GM18870 (cell line): ENCODE measurements at regions not wholly inside any gene's neighbourhood (a gene's known extent, or its start where the extent isn't known, plus 50 kb on each side); places are given as distances from the start of the nearest gene placed in this dataset.
A peak's percentile ranks its signal among the peaks of the same experiment; 100 is the strongest.
"Not testable (repeated sequence)": the region's sequence is repeated elsewhere in the genome, so short reads cannot be mapped to it uniquely, and the experiment has no call there.

Source experiments
- ATAC-seq: cut with Tn5 transposase; IDR thresholded peaks from one replicate; pipeline ENCODE4 v1.9.1; 2021; ENCODE audit warnings: moderate library complexity; ENCODE audit not compliant: unreplicated experiment

DNA sequence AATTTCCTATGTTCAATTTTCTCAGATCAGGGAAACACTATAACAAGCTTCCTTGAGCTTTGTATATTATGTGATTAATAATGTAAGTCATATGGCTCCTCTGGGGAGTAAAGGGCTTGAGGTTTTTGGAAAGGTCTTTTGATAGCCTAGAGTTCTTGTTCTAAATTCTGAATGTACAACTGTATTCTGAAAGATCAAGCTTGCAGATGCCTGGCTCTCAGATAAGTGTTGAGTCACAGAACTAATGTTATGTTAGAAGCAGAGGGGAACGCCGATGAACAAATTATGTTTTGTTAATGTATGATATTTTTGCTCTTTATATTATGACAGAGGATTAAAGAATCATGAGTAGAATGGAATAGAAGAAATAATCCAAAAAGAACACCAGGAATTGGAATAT is 170.1 kb downstream of the RPRM start:
- ATAC-seq, result no peak

DNA sequence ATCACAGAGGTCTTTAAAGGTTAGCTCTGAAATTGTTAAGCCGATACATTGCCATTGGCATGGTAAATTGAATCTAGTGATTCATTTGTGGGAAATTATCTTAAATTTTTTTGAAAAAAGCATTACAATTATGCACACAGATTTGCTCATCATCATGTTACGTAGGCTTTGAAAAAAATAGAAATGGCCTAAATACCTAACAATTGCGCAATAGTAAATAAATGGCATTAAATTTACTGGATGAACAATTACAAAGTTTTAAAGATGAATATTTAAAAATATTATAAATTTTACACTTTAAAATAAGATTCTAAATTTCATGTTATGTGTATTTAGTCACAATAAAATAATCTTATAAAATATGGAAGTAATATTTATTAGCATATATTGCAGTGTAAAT is 171.3 kb downstream of the RPRM start:
- no peak for ATAC-seq

DNA sequence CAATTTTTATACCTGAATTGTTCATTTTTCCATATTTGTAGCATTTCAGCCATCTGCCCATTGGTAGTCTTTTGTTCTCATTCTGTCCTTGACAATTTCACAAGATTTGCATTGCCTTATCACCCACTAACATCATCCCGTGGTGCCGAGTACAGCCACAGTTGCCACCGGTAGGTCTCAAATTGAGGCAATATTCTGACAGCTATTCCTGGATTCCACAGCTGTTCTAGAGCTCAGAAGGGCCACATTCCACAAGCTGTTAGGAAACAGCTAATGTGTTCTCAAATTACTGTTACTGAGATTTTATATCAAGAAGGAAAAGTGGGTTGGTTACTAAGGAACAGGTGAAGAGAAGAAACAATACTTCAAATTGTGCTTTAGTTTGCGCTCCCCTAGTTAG is 178.8 kb downstream of the RPRM start:
- ATAC-seq, result no peak

DNA sequence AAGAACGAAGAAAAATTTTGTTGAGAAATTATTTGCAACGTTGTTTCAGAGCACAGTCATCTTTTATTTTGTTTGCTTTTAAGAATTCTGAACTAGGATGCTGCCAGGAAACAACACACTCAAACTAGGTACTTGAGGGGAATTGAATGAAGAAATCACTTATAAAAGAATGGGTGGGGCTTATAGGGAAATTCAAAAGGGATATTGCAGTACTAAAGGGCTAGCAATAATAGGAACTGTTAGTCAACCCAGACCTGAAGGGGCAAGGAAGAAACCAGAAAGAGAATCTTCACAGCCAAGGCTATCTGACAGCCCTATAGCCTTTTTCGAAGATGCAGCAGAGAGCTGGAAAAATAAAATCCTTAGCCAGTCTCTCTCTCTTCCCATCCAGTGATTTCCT is 179.3 kb downstream of the RPRM start:
- no peak for ATAC-seq

GRCh38 chr2:153294199-153294786 is 184.3 kb downstream of the RPRM start:
- no peak for ATAC-seq

GRCh38 chr2:153291718-153292117 is 186.8 kb downstream of the RPRM start:
- no peak for ATAC-seq

DNA sequence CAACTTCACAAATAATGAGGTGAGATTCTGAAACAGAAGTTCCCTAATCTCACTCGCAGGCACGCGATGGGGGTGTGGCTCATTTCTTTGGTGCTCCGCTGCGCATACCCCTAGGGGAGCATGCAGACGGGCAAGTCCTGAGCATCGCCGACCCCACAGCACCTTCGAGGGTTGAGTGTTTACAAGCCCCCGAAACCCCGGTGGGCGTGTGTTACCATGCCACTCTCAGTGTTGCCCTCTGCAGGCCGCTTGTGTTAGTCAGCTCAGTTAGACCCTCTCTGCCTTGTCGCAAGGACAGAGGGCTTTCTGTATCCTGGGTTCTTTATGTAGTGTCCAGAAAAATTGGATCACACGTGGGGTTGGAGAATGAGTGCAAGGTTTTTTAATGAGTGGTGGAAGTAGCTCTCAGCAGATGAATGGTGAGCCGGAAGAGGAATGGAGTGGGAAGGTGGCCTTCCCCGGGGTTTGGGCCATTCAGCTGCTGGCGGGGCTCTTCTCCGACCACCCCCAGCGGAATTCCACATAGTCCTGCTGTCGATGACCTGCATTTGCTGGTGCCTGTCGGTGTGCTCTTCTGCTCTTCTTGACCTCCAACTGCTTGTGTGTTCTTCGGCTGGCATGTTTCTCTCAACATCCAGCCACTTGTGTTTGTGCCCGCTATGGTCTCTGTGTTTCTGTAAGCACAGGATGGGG is 191.3 kb downstream of the RPRM start:
- no peak for ATAC-seq

DNA sequence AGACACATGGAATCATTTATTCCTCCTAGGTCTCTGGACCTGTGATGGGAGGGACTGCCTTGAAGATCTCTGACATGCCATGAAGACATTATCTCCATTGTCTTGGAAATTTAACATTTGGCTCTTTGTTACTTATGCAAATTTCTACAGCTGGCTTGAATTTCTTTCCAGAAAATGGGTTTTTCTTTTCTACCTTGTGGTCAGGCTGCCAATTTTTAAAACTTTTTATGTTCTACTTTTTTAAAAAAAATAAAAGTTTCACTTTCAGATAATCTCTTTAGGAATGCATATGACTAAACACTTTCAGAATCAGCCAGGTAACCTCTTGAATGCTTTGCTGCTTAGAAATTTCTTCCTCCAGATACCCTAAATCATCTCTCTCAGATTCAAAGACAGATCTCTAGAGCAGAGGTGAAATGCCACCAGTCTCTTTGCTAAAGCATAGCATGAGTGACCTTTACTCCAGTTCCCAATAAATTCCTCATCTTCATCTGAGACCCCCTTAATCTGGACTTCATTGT is 209.6 kb downstream of the RPRM start:
- ATAC-seq, result no peak

GRCh38 chr2:153256876-153257275 is 221.7 kb downstream of the RPRM start:
- ATAC-seq, result not testable (repeated sequence)

DNA sequence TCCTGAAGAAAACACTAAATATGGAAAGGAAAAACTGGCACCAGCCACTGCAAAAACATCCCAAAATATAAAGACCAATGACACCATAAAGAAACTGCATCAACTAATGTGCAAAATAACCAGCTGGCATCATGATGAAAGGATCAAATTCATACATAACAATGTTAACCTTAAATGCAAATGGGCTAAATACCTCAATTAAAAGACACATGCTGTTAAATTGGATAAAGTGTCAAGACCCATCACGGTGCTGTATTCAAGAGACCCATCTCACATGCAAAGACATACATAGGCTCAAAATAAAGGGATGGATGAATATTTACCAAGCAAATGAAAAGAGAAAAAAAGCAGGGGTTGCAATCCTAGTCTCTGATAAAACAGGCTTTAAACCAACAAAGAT is 231.9 kb downstream of the RPRM start:
- not testable (repeated sequence) for ATAC-seq

DNA sequence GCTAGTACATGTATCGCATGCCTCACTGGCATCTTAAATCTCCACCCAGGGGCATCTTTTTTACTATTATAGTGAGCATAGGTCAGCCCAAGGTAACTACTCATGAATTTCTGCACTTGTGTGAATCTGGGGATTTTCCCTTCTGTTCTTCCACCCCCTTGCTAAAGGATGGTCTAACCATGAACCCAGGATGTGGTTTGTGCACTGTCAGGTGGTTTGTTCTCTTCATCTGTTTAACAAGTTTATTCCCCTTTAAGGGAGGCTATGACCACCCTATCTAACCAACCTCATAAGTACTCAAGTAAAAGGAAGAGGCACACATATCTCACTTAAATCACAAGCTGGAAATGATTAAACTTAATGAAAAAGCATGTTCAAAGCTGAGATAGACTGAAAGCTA is 243.0 kb downstream of the RPRM start:
- peak; percentile 93 for ATAC-seq

DNA sequence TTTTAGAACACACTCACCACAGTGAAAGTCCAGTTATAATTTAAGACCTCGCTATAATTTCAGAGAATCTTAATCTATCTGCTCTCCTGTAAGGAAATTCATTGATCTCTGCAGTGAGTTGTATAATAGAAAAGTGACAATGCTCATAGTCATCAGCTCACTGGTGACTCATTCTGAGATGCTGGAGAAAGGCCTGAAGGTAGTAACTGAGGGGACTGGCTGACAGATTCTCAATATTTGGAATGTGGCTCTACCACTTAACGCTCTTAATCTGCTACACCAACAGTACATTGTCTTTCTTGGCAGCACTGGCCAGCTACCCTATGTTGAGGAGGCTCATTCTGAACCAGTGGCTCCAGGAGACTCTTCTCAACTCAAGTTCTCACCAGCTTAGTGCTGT is 246.1 kb downstream of the RPRM start:
- peak; percentile 37 for ATAC-seq

DNA sequence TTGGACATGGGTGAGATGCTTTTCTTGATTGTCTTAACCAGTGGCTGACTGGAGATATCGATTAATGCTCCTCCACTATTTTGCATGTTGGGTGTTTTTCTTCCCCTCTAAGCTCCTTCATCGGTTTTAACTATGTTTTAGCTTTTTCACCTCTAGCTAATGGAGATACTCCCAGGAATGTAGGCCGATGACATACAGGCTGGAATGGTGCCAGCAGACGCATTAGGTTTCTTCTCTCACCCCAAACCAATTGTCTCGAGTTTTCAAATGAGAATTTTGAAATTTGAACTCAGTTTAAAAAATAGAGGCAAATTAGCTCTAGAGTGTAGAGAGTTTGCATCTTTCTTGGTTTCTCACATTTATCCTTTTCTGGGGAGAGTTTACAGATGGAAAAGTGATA is 247.6 kb downstream of the RPRM start:
- ATAC-seq, result no peak

GRCh38 chr2:153228904-153229303 is 249.7 kb downstream of the RPRM start:
- no peak for ATAC-seq

DNA sequence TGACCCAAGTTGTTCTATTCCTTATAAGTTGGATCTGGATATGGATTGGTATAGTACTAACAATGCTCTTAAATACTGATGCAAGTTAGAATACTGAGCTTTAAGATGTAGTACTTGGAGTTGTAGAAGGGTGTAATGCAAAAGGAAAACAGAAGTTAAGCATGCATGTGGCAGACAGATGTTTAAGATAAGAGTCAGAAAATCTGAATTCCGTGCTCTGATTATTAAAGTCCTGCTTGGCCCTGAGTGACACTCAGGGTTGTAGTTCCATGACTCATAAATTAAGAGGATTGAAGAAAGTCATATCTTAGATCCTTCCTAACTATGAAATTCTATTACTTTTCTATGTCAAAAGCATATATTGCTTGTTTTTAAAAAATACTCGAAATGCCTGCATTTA is 250.6 kb downstream of the RPRM start:
- ATAC-seq, result no peak

DNA sequence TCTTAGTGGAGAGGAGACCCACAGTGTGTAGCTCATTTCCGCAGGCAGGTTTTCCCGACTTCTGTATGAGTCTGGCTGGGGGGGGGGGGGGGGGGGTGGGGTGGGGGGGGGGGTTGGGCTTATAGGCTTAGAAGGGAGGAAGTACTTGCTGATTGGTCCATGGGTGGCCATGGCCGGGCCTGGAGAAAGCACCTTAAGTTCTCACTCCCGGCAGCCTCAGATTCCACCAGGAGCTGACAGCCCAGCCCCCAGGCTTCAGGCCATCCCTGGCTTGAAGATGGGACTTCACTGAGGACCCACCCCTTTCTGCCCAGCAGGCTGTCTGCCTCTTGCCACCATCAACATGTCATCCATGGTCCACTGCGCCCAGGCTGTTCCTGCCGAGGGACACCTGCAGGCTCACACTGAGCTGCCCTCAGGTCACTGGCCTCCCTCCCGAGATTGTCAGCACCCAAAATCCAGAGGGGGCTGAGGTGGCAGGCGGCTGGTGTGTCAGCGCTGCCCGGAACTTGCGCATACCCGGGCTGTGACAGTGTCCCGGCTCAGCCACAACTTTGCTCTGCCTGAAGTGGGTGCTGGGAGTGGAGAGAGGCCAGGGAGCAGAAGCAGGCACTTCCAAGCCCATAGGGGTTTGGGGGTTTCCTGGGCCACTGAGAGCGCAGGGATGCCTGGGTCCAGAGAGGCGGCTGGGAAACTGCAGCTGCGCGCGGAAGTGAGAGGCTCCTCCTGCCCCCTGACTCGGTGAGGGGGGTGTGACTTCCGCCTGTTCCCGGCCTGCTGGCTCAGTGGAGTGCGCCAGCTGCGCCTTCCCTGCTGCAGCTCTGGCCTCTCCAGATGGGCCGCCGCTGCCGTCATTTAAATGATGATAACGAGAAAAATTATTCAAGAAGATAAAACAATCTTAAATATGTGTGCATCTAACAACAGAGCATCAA is 256.1 kb downstream of the RPRM start:
- no peak for ATAC-seq

DNA sequence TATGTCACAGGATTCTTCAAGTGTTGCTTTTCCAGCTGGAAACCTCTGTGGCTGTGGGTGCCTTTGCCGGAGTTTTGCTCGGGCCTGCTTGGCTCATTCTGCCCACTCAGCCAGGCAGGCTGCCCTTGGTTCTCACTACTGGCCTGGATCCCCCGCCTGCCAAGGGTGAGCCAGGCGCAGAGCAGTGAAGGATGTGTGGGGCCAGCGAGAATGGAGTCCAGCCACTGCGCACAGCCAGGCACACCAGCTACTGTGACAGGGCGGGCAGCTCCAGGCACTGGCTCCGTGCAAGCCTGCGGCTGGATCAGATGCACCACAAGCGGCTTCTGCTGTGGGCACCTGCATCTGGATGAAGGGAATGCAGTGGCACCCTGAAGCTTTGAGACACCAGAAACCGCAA is 257.1 kb downstream of the RPRM start:
- ATAC-seq, result no peak

GRCh38 chr2:153221087-153221486 is 257.5 kb downstream of the RPRM start:
- no peak for ATAC-seq

DNA sequence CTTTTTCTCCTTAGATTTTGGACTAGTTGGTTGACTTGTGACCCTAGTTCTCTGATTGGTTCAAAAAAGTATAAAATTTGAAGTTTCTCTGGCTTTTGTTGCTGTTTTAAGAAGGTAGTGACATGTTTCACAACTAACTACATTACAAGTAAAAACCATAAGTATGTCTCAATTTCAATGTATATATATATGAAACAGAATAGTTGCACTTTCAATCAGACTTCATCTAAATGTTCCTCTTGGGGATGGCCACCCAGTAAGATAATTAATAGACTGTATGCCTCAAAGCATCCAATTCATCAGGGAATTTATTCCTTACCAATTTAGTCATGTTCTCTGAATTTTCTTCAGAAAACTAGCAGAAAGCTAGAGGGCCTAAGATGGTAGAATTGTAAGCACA is 259.7 kb downstream of the RPRM start:
- ATAC-seq, result no peak

DNA sequence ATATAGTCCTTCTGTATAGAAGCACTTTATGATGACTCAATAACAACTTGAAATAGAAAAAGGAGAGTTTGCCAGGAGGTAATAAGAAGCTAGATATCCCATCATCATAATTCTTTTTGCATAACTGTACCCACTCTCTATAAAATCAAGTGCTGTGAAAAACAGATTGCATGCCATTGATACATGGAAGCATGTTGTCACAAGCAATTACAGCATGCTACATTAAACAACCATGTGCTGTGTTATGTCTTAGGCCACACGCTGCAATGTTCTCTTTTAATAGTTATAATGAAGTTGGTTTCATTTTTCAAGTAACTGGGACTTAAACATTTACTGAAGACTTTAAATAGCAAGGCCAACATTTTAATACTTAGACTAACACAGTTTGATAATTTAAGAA is 264.2 kb downstream of the RPRM start:
- no peak for ATAC-seq

- ATAC-seq, result no peak
These were observed 265.5 kb downstream of the RPRM start for GRCh38 chr2:153213022-153213421.
